Aorta (tissue), 5 donors: ENCODE measurements at regions not wholly inside any gene's neighbourhood (a gene's known extent, or its start where the extent isn't known, plus 50 kb on each side); places are given as distances from the start of the nearest gene placed in this dataset.
"Not testable (repeated sequence)": the region's sequence is repeated elsewhere in the genome, so short reads cannot be mapped to it uniquely, and the experiment has no call there.

Source experiments
- ATAC-seq: fragments of 200-7000 bp; cut with Tn5 transposase; one replicate; pipeline ENCODE4 v1.9.1; 2022; ENCODE audit warnings: moderate library complexity; ENCODE audit not compliant: low FRiP score
- DNase-seq, 2 donors: peaks; one replicate each; pipeline ENCODE4 v3.0.0-alpha.2; 2020
- H3K27ac ChIP-seq, 2 donors: one replicate each; pipeline ENCODE4 v1.5.1; 2013; ENCODE audit warnings: low read length in 2 of 2, mild to moderate bottlenecking in 2 of 2, moderate library complexity in 2 of 2, control low read depth in 1 of 2, inconsistent platforms in 1 of 2, low read depth in 1 of 2
- H3K27me3 ChIP-seq, 2 donors: one replicate each; pipeline ENCODE4 v1.6.1; 2013; ENCODE audit warnings: control low read depth in 1 of 2, low read length in 1 of 2, mild to moderate bottlenecking in 1 of 2, moderate library complexity in 1 of 2; ENCODE audit not compliant: insufficient read depth in 2 of 2, control insufficient read depth in 1 of 2
- H3K36me3 ChIP-seq, 2 donors: one replicate each; pipeline ENCODE4 v1.6.1; 2013; ENCODE audit warnings: control low read depth in 1 of 2, low read length in 1 of 2, mild to moderate bottlenecking in 1 of 2; ENCODE audit not compliant: insufficient read depth in 2 of 2, control insufficient read depth in 1 of 2
- H3K4me1 ChIP-seq, 2 donors: one replicate each; pipeline ENCODE4 v1.6.1; 2013; ENCODE audit warnings: low read length in 2 of 2, control low read depth in 1 of 2, mild to moderate bottlenecking in 1 of 2, moderate library complexity in 1 of 2; ENCODE audit not compliant: insufficient read depth in 2 of 2, control insufficient read depth in 1 of 2
- H3K4me3 ChIP-seq, 2 donors: one replicate each; pipeline ENCODE4 v1.5.1; 2013; ENCODE audit warnings: low read length in 2 of 2, control low read depth in 1 of 2, mild to moderate bottlenecking in 1 of 2
- H3K9me3 ChIP-seq: one replicate; pipeline ENCODE4 v1.6.1; 2013; ENCODE audit warnings: mild to moderate bottlenecking, low read length; ENCODE audit not compliant: control insufficient read depth
- WGBS, 2 donors: extraction: QIAGEN DNeasy Blood & Tissue Kit; methylation state at CpG; one replicate each; pipeline ENCODE4 v1.1.7; 2013; 5-methylcytosine and 5-hydroxymethylcytosine counted together
- intact Hi-C, 2 donors: fragments of 100-400 bp; cut with DNase I; formaldehyde crosslinking; loops; one replicate each; pipeline versions ENCODE4 v1.14.2 to v1.15.0; 2022
- donor health status: healthy with polysubstance abuse.
- donor health status: Bipolar disorder and iron deficiency.
- donor health status: DM: no; HTN: no; CAD: no.
- donor health status: DM: no; HTN: no; CAD: no.
- donor health status: DM: yes; HTN: yes; CAD: no.

DNA sequence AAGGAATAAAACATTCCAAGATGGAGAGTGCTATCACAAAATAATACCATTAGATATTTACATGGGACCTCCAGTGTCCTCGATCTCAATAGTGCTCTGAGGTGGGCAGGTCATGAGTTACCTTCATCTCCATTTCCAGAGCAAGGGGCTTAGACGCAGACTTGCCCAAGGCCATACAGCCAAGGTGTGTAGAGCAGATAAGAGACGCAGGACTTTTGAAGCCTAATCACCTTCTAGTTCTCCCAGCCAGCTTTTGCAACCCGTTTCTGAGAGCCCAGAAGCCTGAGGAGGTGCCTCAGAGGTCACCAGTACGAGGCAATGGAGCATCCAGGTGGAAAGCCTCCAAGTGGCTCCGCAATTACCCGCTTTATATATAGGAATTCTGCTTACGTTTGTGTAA is 294.7 kb downstream of the LNPK start:
- intact Hi-C loops = no loop called here
- Histone ChIP-seq H3K4me3 (no peak overlapping the region), H3K36me3 (no peaks in the 10 kb centered on the region), H3K9me3 (no peaks in the 10 kb centered on the region), H3K27ac (no peak overlapping the region), H3K4me1 (no peaks in the 10 kb centered on the region), H3K27me3 (no peaks in the 10 kb centered on the region)
- DNase-seq (no peak), ATAC-seq (no peak)
- 83 to 85% methylated on average over 8 of the region's 8 CpGs for WGBS, 2 donors

DNA sequence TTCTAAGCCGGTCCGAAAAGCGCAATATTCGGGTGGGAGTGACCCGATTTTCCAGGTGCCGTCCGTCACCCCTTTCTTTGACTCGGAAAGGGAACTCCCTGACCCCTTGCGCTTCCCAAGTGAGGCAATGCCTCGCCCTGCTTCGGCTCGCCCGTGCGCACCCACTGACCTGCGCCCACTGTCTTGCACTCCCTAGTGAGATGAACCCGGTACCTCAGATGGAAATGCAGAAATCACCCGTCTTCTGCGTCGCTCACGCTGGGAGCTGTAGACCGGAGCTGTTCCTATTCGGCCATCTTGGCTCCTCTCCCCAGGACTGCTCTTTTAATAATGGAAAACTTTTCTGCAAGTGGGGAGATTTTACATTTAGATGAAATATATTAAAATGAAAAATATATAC is 297.5 kb downstream of the LNPK start:
- H3K4me1 ChIP-seq, ATAC-seq, H3K27ac ChIP-seq, H3K27me3 ChIP-seq, H3K9me3 ChIP-seq, H3K4me3 ChIP-seq, DNase-seq, H3K36me3 ChIP-seq, intact Hi-C loops: not testable (repeated sequence)
- 93 to 94% methylated on average over 22 of the region's 22 CpGs for WGBS, 2 donors

DNA sequence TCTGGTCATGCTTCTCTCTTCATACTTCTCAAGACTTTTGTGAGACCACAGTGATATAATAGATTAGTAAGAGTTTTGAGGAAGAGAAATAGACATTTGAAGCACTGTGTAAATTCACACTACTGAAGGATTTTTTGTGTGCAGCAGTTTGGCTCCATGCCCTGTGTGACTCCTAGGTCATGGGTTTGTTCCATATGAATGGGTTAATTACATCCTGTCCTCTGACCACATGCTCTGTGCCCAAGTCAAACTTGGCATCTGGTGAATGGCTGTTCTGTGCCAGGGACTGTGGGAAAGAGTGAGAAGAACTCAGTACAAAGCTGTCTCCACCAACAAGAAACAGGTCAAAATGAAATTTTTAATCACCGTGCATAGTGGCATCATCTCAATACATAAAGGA is 304.0 kb downstream of the LNPK start:
- Histone ChIP-seq H3K27me3 (peaks cover 0 to 3% of the 10 kb centered on the region in 2 donors), H3K36me3 (no peaks in the 10 kb centered on the region), H3K4me1 (no peaks in the 10 kb centered on the region), H3K9me3 (no peaks in the 10 kb centered on the region), H3K4me3 (no peak overlapping the region), H3K27ac (no peak overlapping the region)
- ATAC-seq (no peak), DNase-seq (no peak)
- intact Hi-C loops = no loop called here
- WGBS, 2 donors = 76 to 78% methylated on average over 1 of the region's 1 CpG

- Histone ChIP-seq H3K36me3 (no peaks in the 10 kb centered on the region), H3K9me3 (no peaks in the 10 kb centered on the region), H3K27ac (no peak overlapping the region), H3K4me3 (no peak overlapping the region), H3K27me3 (peaks cover 0 to 1% of the 10 kb centered on the region in 2 donors), H3K4me1 (no peaks in the 10 kb centered on the region)
- DNase-seq = no peak
- intact Hi-C loops = loop anchor here (1.0 to 2.0 kb wide), 2 partner anchors 396 to 399 kb away; no protein-coding TSS in a partner anchor
- peak; percentile 78 for ATAC-seq
- 20 to 24% methylated on average over 4 of the region's 4 CpGs for WGBS, 2 donors
Observed at GRCh38 chr2:175690113-175690837, 311.8 kb downstream of the LNPK start.

GRCh38 chr2:175688243-175688642 is 313.8 kb downstream of the LNPK start:
- Histone ChIP-seq H3K9me3 (no peaks in the 10 kb centered on the region), H3K27ac (no peak overlapping the region), H3K4me3 (no peak overlapping the region), H3K4me1 (no peaks in the 10 kb centered on the region), H3K36me3 (no peaks in the 10 kb centered on the region), H3K27me3 (peaks cover 3 to 5% of the 10 kb centered on the region in 2 donors)
- DNase-seq (no peak), ATAC-seq (no peak)
- intact Hi-C loops = no loop called here
- 86 to 87% methylated on average over 4 of the region's 4 CpGs for WGBS, 2 donors

DNA sequence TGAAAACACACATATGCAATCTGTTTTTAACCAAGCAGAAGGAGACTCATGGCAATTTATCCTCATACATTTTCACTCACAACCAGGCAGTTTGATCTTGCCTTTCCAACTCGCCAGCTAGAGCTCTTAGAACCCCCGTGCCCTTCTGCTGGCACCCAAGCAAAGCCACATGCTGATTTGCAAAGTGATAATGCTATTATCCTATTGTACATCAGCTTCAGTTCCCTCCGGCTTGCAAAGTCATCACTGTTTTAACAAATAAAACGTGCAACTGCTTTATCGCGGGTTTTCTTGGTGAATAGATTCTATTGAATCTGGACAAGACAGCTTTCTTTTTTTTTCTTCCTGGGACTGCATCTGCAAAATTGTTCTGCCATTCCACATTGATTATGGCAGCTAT is 314.6 kb downstream of the LNPK start:
- Histone ChIP-seq H3K4me1 (no peaks in the 10 kb centered on the region), H3K4me3 (no peak overlapping the region), H3K9me3 (no peaks in the 10 kb centered on the region), H3K36me3 (no peaks in the 10 kb centered on the region), H3K27me3 (peaks cover 3 to 5% of the 10 kb centered on the region in 2 donors), H3K27ac (no peak overlapping the region)
- intact Hi-C loops = no loop called here
- no peak for DNase-seq
- WGBS, 2 donors = 70 to 72% methylated on average over 6 of the region's 6 CpGs
- no peak for ATAC-seq

- DNase-seq (no peak), ATAC-seq (no peak)
- Histone ChIP-seq H3K4me3 (no peak overlapping the region), H3K27ac (no peak overlapping the region), H3K36me3 (no peaks in the 10 kb centered on the region), H3K9me3 (no peaks in the 10 kb centered on the region), H3K4me1 (no peaks in the 10 kb centered on the region), H3K27me3 (peaks cover 5% of the 10 kb centered on the region in 2 donors)
- intact Hi-C loops = no loop called here
- 70 to 74% methylated on average over 7 of the region's 7 CpGs for WGBS, 2 donors
Observed at GRCh38 chr2:175686002-175686401, 316.1 kb downstream of the LNPK start.

- Histone ChIP-seq H3K4me3 (no peak overlapping the region), H3K27ac (no peak overlapping the region), H3K4me1 (no peaks in the 10 kb centered on the region), H3K9me3 (no peaks in the 10 kb centered on the region), H3K36me3 (no peaks in the 10 kb centered on the region), H3K27me3 (peaks cover 5% of the 10 kb centered on the region in 2 donors)
- intact Hi-C loops = no loop called here
- WGBS, 2 donors = 57 to 61% methylated on average over 4 of the region's 4 CpGs
- ATAC-seq = no peak
- DNase-seq = no peak
Observed at GRCh38 chr2:175684466-175684865, 317.6 kb downstream of the LNPK start.

DNA sequence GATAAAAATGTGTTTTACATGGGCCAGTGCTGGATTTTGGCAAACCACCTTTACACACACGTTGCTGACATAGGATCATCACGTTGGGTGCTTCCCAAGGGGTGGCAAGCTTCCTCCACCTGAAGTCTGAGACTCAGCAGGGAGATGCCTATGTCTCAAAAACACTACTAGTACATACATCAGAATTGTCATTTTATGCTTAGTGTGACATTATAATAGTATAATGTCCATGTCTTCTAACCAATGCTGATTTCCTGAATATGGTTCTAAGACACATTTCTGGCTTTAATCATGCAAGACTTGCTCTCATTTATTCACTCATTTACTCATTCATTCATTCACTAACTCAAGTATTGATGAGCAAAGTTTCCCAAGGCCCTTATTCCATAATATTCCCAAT is 322.3 kb downstream of the LNPK start:
- no peaks in the 10 kb centered on the region for H3K4me1 ChIP-seq
- H3K4me3 ChIP-seq = no peak overlapping the region
- ATAC-seq = no peak
- DNase-seq = no peak
- H3K27me3 ChIP-seq = peaks cover 2 to 3% of the 10 kb centered on the region in 2 donors
- no peaks in the 10 kb centered on the region for H3K36me3 ChIP-seq
- no peaks in the 10 kb centered on the region for H3K9me3 ChIP-seq
- no peak overlapping the region for H3K27ac ChIP-seq
- intact Hi-C loops = no loop called here
- WGBS, 2 donors = 68 to 73% methylated on average over 2 of the region's 2 CpGs
